ENCODE measurements at regions not wholly inside any gene's neighbourhood (a gene's known extent, or its start where the extent isn't known, plus 50 kb on each side); places are given as distances from the start of the nearest gene placed in this dataset.

DNA sequence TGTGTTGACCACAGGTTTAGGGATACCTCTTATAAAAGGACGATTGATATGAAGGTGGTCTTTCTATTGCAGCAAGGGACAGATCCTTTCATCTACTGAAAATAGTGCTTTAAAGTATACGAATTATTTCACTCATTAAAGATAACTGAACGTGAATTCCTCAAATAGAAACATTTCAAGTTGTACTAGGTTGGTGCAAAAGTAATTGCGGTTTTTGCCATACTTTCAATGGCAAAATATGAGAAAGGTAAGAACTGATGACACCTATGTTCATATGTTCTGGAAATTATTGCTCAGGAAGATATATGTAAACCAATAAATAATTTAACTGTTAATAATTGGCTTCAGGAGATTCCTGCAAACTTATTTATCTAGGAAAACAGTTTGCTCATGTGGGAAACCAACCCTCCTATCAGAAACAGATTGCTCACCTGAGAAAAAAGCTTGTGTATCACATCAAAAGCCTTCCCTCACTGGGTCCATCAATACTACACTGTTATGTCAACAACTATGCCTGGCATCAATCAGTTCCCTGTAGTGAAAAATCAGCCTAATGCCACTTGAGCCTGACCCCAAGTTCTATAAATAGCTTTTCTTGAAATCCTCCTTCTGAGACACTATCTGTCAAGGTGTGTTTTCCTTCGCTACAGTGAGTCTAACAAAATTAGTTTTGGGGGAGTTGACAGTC lies 81.5 kb upstream of the ACSL3 start:
- TF ChIP-seq, protein P1, sequence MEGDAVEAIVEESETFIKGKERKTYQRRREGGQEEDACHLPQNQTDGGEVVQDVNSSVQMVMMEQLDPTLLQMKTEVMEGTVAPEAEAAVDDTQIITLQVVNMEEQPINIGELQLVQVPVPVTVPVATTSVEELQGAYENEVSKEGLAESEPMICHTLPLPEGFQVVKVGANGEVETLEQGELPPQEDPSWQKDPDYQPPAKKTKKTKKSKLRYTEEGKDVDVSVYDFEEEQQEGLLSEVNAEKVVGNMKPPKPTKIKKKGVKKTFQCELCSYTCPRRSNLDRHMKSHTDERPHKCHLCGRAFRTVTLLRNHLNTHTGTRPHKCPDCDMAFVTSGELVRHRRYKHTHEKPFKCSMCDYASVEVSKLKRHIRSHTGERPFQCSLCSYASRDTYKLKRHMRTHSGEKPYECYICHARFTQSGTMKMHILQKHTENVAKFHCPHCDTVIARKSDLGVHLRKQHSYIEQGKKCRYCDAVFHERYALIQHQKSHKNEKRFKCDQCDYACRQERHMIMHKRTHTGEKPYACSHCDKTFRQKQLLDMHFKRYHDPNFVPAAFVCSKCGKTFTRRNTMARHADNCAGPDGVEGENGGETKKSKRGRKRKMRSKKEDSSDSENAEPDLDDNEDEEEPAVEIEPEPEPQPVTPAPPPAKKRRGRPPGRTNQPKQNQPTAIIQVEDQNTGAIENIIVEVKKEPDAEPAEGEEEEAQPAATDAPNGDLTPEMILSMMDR (IDR thresholded peaks at IDR 0.05): no peak
- intact Hi-C loops (cut with DNase I): no loop called here
- no peaks in the 10 kb centered on the region for H3K9me3 ChIP-seq
- no peak for DNase-seq
- no peak for ATAC-seq
- H3K36me3 ChIP-seq (ENCODE audit: insufficient read depth in 1 of 2, low read depth in 1 of 2): no peaks in the 10 kb centered on the region
- H3K27ac ChIP-seq: no peak overlapping the region
- 78 to 80% (median 79%) methylated on average over 5 of the region's 5 CpGs for WGBS, 3 donors
- H3K4me1 ChIP-seq: no peaks in the 10 kb centered on the region
- H3K4me3 ChIP-seq: no peak overlapping the region
- no peaks in the 10 kb centered on the region for H3K27me3 ChIP-seq (ENCODE audit: insufficient read depth in 3 of 3, low read length in 2 of 3)

DNA sequence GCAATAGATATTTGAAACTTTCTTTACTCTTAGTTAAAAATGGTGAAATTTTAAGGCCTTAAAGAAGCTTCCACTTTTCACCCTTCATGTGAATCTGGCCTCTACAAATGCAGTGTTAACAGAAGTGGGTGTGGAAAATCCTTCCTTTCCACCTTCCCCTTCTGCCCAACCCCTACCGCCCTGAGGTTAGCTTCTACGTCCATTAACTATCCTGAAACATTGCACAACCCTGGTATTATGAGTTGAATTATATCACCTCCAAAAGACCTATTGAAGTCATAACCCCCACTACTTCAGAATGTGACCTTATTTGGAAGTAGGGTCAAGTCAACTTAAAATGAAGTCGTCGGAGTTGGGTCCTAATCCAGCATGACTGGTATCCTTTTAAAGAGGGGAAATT lies 80.8 kb upstream of the ACSL3 start:
- H3K27me3 ChIP-seq (ENCODE audit: insufficient read depth in 3 of 3, low read length in 2 of 3): no peaks in the 10 kb centered on the region
- H3K9me3 ChIP-seq: no peaks in the 10 kb centered on the region
- no peak overlapping the region for H3K27ac ChIP-seq
- no peaks in the 10 kb centered on the region for H3K4me1 ChIP-seq
- no peaks in the 10 kb centered on the region for H3K36me3 ChIP-seq (ENCODE audit: insufficient read depth in 1 of 2, low read depth in 1 of 2)
- intact Hi-C loops (cut with DNase I): no loop called here
- ATAC-seq (no peak), DNase-seq (no peak)
- 66 to 79% (median 74%) methylated on average over 4 of the region's 4 CpGs for WGBS, 3 donors
- H3K4me3 ChIP-seq: no peak overlapping the region
- TF ChIP-seq, protein P1 (IDR thresholded peaks at IDR 0.05): no peak

DNA sequence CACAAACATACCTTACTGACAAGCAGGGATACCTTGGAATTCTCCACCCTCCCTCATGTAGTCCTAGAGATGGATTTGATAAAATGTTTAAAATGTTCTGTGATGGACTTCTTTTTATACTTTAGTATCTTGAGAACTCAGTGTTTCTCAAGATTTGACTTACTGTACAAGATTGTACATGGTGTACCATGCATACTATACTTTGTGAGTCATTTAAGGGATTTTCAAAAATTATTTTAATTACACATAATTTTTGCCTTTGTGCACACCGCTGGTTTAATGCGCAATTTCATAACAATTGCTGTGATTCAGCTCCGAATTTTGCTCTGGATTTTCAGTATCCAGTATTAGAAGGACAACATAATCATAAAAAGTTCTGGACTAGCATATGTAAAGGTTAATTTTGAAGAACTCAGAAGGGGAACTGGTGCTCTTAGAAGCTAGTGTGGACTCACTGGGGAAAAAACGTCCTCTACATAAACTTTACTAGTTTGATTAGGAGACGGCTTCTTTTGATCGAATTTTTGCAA lies 78.6 kb upstream of the ACSL3 start:
- no peak for ATAC-seq
- H3K27me3 ChIP-seq (ENCODE audit: insufficient read depth in 3 of 3, low read length in 2 of 3): no peaks in the 10 kb centered on the region
- no peak overlapping the region for H3K27ac ChIP-seq
- no peak for DNase-seq
- no peak overlapping the region for H3K4me3 ChIP-seq
- no peaks in the 10 kb centered on the region for H3K4me1 ChIP-seq
- TF ChIP-seq, protein P1 (IDR thresholded peaks at IDR 0.05): no peak
- 86 to 90% (median 88%) methylated on average over 6 of the region's 6 CpGs for WGBS, 3 donors
- no peaks in the 10 kb centered on the region for H3K9me3 ChIP-seq
- H3K36me3 ChIP-seq (ENCODE audit: insufficient read depth in 1 of 2, low read depth in 1 of 2): no peaks in the 10 kb centered on the region
- intact Hi-C loops (cut with DNase I): no loop called here

DNA sequence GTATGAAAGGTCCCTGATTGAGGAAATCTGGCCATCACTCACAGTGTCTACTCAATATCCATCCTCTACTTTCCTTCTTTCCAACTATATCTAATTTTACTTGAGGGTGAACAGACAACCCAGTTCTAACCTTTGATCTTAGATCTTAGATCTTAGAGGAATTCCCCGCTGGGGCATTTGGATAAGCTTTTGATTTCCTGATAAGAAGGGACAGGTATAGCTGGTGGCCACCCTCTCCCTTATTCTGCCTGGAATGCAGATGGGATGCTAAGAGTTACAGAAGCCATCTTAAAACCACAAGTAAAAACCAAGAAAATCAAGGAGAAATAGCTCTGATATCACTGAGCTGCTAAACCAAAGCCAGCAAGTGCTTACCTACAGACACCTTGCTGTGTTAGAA lies 77.2 kb upstream of the ACSL3 start:
- H3K27ac ChIP-seq: no peak overlapping the region
- H3K9me3 ChIP-seq: no peaks in the 10 kb centered on the region
- H3K4me3 ChIP-seq: no peak overlapping the region
- TF ChIP-seq, protein P1 (IDR thresholded peaks at IDR 0.05): no peak
- WGBS, 3 donors: 94 to 97% (median 95%) methylated on average over 1 of the region's 1 CpG
- intact Hi-C loops (cut with DNase I): no loop called here
- H3K4me1 ChIP-seq: no peaks in the 10 kb centered on the region
- no peaks in the 10 kb centered on the region for H3K27me3 ChIP-seq (ENCODE audit: insufficient read depth in 3 of 3, low read length in 2 of 3)
- ATAC-seq (no peak), DNase-seq (no peak)
- no peaks in the 10 kb centered on the region for H3K36me3 ChIP-seq (ENCODE audit: insufficient read depth in 1 of 2, low read depth in 1 of 2)

DNA sequence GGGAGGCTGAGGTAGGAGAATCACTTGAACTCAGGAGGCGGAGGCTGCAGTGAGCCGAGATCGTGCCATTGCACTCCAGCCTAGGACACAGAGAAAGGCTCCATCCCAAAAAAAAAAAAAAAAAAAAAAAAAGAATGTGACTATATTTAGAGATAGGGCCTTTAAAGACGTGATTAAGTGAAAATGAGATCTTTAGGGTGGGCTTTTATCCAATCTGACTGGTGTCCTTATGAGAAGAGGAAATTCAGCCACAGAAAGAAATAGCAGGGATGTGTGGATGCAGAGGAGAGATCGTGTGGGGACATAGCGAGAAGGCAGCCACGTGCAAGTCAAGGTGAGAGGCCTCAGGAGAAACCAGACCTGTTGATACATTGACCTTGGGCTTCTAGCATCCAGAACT lies 69.9 kb upstream of the ACSL3 start:
- intact Hi-C loops (cut with DNase I): loop anchor here (5.0 to 10.0 kb wide), 2 partner anchors 86 to 539 kb away; no protein-coding TSS in a partner anchor

More for the DNA sequence above, 69.9 kb upstream of the ACSL3 start:
- ATAC-seq (no peak), DNase-seq (no peak)
- H3K4me1 ChIP-seq: peaks cover 10% of the 10 kb centered on the region
- H3K27me3 ChIP-seq (ENCODE audit: insufficient read depth in 3 of 3, low read length in 2 of 3): no peaks in the 10 kb centered on the region
- TF ChIP-seq, protein P1 (IDR thresholded peaks at IDR 0.05): no peak
- no peak overlapping the region for H3K27ac ChIP-seq
- no peaks in the 10 kb centered on the region for H3K9me3 ChIP-seq
- WGBS, 3 donors: 87 to 92% (median 89%) methylated on average over 7 of the region's 7 CpGs
- no peak overlapping the region for H3K4me3 ChIP-seq
- H3K36me3 ChIP-seq (ENCODE audit: insufficient read depth in 1 of 2, low read depth in 1 of 2): no peaks in the 10 kb centered on the region
